Hematopoietic multipotent progenitor cell treated with erythropoietin and hydrocortisone succinate and interleukin-3 and kit ligand, for 8 days (in vitro differentiated cells): ENCODE measurements at regions not wholly inside any gene's neighbourhood (a gene's known extent, or its start where the extent isn't known, plus 50 kb on each side); places are given as distances from the start of the nearest gene placed in this dataset.

ENCODE experiments used
- DNase-seq: peaks from one replicate; pipeline ENCODE4 v3.0.0-alpha.2; 2015

DNA sequence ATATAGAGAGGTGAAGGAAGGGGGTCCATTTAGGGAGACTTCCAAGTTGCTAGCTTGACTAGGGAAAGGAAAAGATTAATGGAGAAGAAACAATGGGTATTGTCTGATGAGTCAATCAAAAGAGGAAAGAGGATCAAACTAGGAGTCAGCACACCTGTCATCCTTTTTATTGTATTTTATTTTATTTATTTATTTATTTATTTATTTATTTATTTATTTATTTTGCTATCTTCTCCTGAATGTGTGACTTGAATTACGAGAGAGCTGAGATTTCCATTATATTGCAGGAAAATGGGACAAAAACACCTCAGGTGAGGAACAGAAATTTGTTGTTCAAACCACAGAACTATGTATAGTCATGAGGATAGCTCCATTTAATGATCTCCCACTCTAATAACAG, 58.9 kb downstream of the NUDT11 start:
- no peak for DNase-seq

DNA sequence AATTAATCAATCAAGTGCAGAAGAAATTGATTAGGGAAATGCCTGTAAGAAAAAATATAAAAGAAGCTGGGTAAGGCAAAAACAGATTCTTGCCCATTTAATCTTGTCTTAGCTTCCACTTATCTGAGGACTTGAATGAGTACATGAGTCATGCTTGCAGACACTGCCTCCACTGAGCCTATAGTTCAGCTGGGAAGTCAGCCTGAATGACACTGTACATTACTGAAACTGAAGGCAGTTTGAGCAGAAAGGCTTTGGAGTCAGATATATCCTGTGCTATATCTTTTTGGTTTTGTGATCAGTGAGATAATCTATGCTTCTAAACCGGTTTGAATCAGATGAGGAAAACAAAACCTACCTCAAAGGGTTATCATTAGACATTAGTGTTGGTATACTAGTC, 61.3 kb downstream of the NUDT11 start:
- DNase-seq: no peak

- no peak for DNase-seq
These were observed 74.3 kb downstream of the NUDT11 start for GRCh38 chrX:51421972-51422597.

- DNase-seq: peak; percentile 36
These were observed 75.8 kb downstream of the NUDT11 start for GRCh38 chrX:51420610-51421009.

DNA sequence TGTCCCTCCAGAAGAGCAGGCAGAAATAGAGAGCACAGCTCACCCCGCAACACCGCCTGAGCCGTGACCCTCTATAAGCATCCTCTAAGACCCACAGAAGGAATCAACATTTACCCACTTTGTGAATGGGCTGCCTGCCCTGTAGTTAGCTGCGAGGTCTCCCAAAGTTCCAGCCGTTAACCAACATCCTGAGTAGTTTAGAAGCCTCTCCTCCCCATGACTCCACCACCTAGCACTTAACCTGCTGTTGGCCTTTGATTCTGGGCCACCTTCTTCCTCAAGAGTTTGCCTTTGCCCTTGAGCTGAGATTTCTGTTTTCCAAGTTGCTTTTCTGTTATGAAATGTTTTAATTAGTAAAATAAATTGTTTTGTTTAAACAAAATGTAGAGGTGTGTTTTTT, 75.8 kb downstream of the NUDT10 start:
- no peak for DNase-seq

- DNase-seq: no peak
These were observed 75.1 kb downstream of the NUDT10 start for GRCh38 chrX:51407520-51408409.

- no peak for DNase-seq
These were observed 74.3 kb downstream of the NUDT10 start for GRCh38 chrX:51406688-51407519.

DNA sequence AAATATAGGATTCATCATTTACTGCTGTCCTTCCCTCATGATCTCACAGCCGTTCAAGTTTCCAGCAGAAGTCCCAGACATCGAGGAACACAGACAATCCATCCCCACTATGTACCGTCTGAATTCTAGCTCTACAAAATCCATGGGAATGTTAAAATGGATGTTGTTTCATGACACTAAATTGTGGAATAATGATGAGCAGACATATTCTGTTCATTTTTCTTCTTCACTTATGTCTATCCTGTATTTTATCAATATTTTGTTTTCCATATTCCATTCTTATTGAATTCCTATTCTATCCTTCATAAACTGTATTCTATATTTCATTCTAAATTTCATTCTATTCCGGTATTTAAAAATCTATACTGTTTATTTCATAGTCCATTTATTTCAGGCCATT, 71.8 kb downstream of the NUDT10 start:
- DNase-seq: no peak

DNA sequence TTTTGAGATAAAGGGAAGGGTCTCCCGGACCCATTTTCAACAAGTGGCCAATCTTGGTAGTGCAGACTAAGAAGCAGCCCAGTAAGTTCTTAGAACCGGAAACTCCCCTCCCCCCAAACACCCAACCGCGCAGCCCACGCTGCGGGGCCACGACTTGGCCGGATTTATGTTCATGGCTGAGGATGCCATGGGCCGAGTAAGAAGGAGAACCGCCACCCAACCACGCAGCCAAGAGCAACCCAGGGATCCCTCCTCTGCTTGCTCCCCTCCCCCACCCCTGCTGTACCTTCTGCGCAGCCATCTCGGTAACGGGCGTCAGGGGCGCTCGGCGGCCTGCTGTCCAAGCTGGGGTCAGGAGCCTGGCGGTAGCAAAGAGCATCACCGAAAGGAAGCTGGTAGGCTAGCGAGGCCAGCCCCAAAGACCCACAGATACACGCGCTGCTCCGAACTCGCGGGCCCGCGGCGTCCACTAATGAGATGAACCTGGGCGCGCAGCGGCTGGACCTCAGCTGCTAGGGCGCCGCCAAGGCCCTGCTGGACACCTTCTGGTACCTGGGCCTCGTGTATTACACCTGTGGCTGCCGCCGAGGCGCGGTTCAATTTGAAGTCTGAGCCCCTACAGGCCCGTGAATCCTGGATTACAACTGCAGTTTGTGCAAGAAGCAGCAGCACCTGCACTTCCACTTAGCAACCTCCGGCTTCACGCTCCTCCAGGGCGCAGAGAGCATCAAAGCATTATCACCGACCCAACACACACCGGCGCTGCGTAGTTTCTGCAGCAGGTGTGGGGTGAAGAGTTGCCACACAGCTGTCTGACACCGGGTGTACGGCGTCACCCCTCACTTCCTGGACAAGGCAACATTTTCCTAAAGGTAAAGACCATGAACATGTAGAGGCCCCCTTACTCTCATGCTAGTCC, 63.4 kb downstream of the NUDT10 start:
- peak; percentile 16 for DNase-seq

GRCh38 chrX:51395480-51395809, 62.8 kb downstream of the NUDT10 start:
- DNase-seq: no peak
